Body of pancreas (tissue), 4 donors: ENCODE measurements at regions not wholly inside any gene's neighbourhood (a gene's known extent, or its start where the extent isn't known, plus 50 kb on each side); places are given as distances from the start of the nearest gene placed in this dataset.

ENCODE experiments used
- ATAC-seq: fragments of 150-250 bp; one replicate; pipeline ENCODE4 v1.9.1; 2016
- DNase-seq, 4 donors: peaks; one replicate each; pipeline ENCODE4 v3.0.0-alpha.2; 2019
- H3K27ac ChIP-seq, 4 donors: fragments of 200-600 bp; sonication (generic); 1 replicate in 3 of 4; 2 replicates in 1 of 4; pipeline versions ENCODE4 v1.5.1 to v1.6.1; 2016 to 2019; ENCODE audit warnings: mild to moderate bottlenecking in 1 of 4, mixed read lengths in 1 of 4, moderate library complexity in 1 of 4
- H3K27me3 ChIP-seq, 2 donors: fragments of 200-600 bp; sonication (generic); one replicate each; pipeline ENCODE4 v1.6.0; 2016; ENCODE audit warnings: mild to moderate bottlenecking in 1 of 2
- H3K36me3 ChIP-seq, 2 donors: fragments of 200-600 bp; sonication (generic); replicated peaks in 1 of 2; 2 replicates each; pipeline ENCODE4 v1.5.1; 2016; ENCODE audit warnings: low read depth in 2 of 2; ENCODE audit not compliant: insufficient read depth in 1 of 2
- H3K4me1 ChIP-seq: fragments of 200-600 bp; sonication (generic); one replicate; pipeline ENCODE4 v1.6.0; 2016
- H3K4me3 ChIP-seq, 2 donors: fragments of 200-600 bp; sonication (generic); 1 replicate in 1 of 2; 2 replicates in 1 of 2; pipeline ENCODE4 v1.5.1; 2016 to 2019
- H3K9me3 ChIP-seq, 3 donors: fragments of 200-600 bp; sonication (generic); 1 replicate in 2 of 3; 2 replicates in 1 of 3; pipeline ENCODE4 v1.5.1; 2016
- CTCF ChIP-seq, 7 experiments: fragments of 450-650 bp in 4 of 7; fragments of 200-600 bp in 3 of 7; sonication (generic) in 3 of 7; IDR thresholded peaks; one replicate each; pipeline ENCODE4 v1.5.1; 2016 to 2019; ENCODE audit warnings: antibody characterized with exemption in 7 of 7
- POLR2A ChIP-seq, 3 donors: fragments of 450-650 bp; IDR thresholded peaks; one replicate each; pipeline ENCODE4 v1.6.1; 2016; ENCODE audit warnings: antibody characterized with exemption in 3 of 3, mild to moderate bottlenecking in 2 of 3
- WGBS, 2 donors: methylation state at CpG; one replicate each; pipeline ENCODE4 v1.1.5; 2017; 5-methylcytosine and 5-hydroxymethylcytosine counted together
- intact Hi-C: fragments of 100-400 bp; cut with DNase I; formaldehyde crosslinking; loops from one replicate; pipeline ENCODE4 v1.15.1; 2023

GRCh38 chr11:69368119-69368880 lies 74.3 kb downstream of the MYEOV start:
- DNase-seq (no peak), ATAC-seq (no peak)
- TF ChIP-seq CTCF (IDR thresholded peaks at IDR 0.05) = no peak
- TF ChIP-seq POLR2A (IDR thresholded peaks at IDR 0.05) = no peak
- 79 to 83% methylated on average over 10 of the region's 10 CpGs for WGBS, 2 donors
- no peaks in the 10 kb centered on the region for H3K4me1 ChIP-seq
- H3K27me3 ChIP-seq = no peaks in the 10 kb centered on the region
- no peaks in the 10 kb centered on the region for H3K9me3 ChIP-seq
- intact Hi-C loops = no loop called here
- no peak overlapping the region for H3K27ac ChIP-seq
- no peaks in the 10 kb centered on the region for H3K36me3 ChIP-seq
- no peak overlapping the region for H3K4me3 ChIP-seq

GRCh38 chr11:69369210-69369825 lies 75.4 kb downstream of the MYEOV start:
- ATAC-seq (no peak), DNase-seq (no peak)
- H3K27me3 ChIP-seq = no peaks in the 10 kb centered on the region
- intact Hi-C loops = no loop called here
- 72 to 74% methylated on average over 5 of the region's 5 CpGs for WGBS, 2 donors
- no peaks in the 10 kb centered on the region for H3K36me3 ChIP-seq
- H3K4me1 ChIP-seq = no peaks in the 10 kb centered on the region
- TF ChIP-seq CTCF (IDR thresholded peaks at IDR 0.05) (no peak), POLR2A (IDR thresholded peaks at IDR 0.05) (no peak)
- H3K4me3 ChIP-seq = no peak overlapping the region
- H3K9me3 ChIP-seq = no peaks in the 10 kb centered on the region
- H3K27ac ChIP-seq = no peak overlapping the region

GRCh38 chr11:69369945-69370344 lies 76.0 kb downstream of the MYEOV start:
- ATAC-seq (no peak), DNase-seq (no peak)
- 93 to 96% methylated on average over 2 of the region's 2 CpGs for WGBS, 2 donors
- Histone ChIP-seq H3K36me3 (no peaks in the 10 kb centered on the region), H3K27me3 (no peaks in the 10 kb centered on the region), H3K9me3 (no peaks in the 10 kb centered on the region), H3K4me3 (no peak overlapping the region), H3K4me1 (no peaks in the 10 kb centered on the region), H3K27ac (no peak overlapping the region)
- TF ChIP-seq POLR2A (IDR thresholded peaks at IDR 0.05) (no peak), CTCF (IDR thresholded peaks at IDR 0.05) (no peak)
- intact Hi-C loops = no loop called here

GRCh38 chr11:69370984-69371709 lies 77.2 kb downstream of the MYEOV start:
- WGBS, 2 donors = 83 to 92% methylated on average over 13 of the region's 13 CpGs
- H3K9me3 ChIP-seq = no peaks in the 10 kb centered on the region

More at GRCh38 chr11:69370984-69371709, 77.2 kb downstream of the MYEOV start:
- Histone ChIP-seq H3K4me3 (no peak overlapping the region), H3K27me3 (no peaks in the 10 kb centered on the region), H3K4me1 (no peaks in the 10 kb centered on the region), H3K36me3 (no peaks in the 10 kb centered on the region), H3K27ac (no peak overlapping the region)
- ATAC-seq = no peak
- TF ChIP-seq CTCF (IDR thresholded peaks at IDR 0.05) (no peak), POLR2A (IDR thresholded peaks at IDR 0.05) (no peak)
- intact Hi-C loops = no loop called here
- DNase-seq = no peak
